ENCODE measurements at regions not wholly inside any gene's neighbourhood (a gene's known extent, or its start where the extent isn't known, plus 50 kb on each side); places are given as distances from the start of the nearest gene placed in this dataset.

DNA sequence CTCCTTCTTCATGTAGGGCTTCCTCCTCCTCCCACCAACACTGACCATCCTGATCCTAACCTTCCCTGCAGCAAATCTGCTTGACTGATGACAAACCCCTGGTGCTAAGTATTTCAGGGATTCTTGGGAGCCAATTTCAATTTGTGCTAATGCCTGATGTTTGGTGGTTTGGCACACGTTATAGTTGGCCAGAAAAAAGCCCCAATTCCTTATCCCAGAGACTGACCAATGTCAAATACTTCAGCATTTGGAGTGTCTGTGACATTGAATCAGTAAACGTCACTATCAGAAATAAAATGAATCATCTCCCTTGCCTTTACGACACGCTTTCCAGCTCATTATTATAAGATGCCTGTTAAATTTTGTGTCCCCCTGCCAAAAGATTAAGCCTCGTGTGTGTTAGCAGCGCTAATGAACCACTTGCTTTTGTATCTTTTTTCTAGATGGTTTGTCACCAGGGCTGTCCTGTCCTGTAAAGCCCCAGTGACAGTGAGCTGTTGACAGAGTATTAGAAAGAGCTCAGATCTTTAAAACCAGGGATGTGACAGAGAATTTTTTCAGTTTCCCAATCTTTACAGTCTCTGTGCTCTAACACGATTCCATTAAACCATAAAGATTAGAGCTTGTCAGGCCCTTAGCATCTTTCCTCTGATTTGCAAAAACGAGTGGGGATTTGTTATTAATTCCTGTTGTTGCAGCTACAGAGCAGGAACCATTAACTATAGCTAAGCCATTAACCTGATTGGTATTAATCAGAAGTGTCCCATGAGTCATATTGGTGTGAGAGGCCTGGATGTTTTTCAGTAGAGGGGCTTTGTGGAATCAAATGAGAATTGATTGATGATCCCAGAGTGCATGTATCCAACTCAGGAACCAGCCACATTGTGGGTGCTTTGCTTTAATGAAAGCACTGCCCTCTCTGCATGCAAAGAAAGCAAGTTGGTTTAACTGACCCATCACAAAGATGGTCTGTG lies 665.1 kb upstream of the PLXNA2 start:
- no peak overlapping the region for H3K4me3 ChIP-seq (ENCODE audit: low read length)
- TF ChIP-seq, protein P1, sequence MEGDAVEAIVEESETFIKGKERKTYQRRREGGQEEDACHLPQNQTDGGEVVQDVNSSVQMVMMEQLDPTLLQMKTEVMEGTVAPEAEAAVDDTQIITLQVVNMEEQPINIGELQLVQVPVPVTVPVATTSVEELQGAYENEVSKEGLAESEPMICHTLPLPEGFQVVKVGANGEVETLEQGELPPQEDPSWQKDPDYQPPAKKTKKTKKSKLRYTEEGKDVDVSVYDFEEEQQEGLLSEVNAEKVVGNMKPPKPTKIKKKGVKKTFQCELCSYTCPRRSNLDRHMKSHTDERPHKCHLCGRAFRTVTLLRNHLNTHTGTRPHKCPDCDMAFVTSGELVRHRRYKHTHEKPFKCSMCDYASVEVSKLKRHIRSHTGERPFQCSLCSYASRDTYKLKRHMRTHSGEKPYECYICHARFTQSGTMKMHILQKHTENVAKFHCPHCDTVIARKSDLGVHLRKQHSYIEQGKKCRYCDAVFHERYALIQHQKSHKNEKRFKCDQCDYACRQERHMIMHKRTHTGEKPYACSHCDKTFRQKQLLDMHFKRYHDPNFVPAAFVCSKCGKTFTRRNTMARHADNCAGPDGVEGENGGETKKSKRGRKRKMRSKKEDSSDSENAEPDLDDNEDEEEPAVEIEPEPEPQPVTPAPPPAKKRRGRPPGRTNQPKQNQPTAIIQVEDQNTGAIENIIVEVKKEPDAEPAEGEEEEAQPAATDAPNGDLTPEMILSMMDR (IDR thresholded peaks at IDR 0.05; ENCODE audit: insufficient read depth, low read depth, low read length, missing control alignments), result no peak
- no peak for DNase-seq (ENCODE audit: low read depth)

DNA sequence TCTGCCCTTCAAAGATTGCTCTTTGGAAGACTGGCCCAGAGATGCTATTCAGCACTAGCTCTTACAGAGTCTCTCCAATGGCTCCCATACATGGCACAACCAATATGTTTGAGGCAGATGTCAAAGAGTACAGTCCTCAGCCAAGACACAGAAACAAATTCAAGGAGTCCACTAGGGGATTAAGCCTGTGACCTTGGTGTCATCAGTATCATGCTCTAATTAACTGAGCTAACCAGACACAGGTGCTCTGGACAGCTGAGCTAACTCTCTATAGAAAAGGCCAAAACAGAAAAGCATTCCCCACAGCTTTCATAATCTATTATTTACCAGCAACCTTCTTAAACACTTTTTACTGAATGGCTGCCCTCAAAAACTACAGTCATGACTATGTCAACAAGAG lies 666.0 kb upstream of the PLXNA2 start:
- H3K4me3 ChIP-seq (ENCODE audit: low read length), result no peak overlapping the region
- TF ChIP-seq, protein P1 (IDR thresholded peaks at IDR 0.05; ENCODE audit: insufficient read depth, low read depth, low read length, missing control alignments), result no peak
- DNase-seq (ENCODE audit: low read depth), result no peak

DNA sequence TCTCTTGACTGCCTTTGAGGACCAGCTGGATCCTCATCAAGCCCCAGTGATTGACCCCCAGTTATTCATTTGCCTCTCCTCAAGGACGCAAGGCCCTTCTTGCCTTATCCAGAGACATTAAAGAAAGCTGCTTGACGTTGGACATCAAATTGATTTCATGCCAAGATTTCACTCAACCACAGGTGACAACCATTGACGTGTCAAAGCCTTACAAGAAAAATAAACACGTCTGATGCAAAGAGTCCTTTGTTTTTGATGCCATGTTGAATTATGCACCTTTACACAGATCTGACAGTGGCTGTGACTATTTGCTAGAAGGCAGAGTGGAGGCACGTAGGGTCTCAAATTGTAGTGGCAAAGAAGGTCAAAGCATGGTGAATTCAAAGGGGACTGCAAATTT lies 666.2 kb upstream of the CAMK1G start:
- DNase-seq (ENCODE audit: low read depth), result peak; percentile 69
- TF ChIP-seq, protein P1 (IDR thresholded peaks at IDR 0.05; ENCODE audit: insufficient read depth, low read depth, low read length, missing control alignments), result no peak
- no peak overlapping the region for H3K4me3 ChIP-seq (ENCODE audit: low read length)

GRCh38 chr1:208917723-208918122 lies 665.8 kb upstream of the CAMK1G start:
- TF ChIP-seq, protein P1 (IDR thresholded peaks at IDR 0.05; ENCODE audit: insufficient read depth, low read depth, low read length, missing control alignments), result no peak
- H3K4me3 ChIP-seq (ENCODE audit: low read length), result no peak overlapping the region
- DNase-seq (ENCODE audit: low read depth), result peak; percentile 84

DNA sequence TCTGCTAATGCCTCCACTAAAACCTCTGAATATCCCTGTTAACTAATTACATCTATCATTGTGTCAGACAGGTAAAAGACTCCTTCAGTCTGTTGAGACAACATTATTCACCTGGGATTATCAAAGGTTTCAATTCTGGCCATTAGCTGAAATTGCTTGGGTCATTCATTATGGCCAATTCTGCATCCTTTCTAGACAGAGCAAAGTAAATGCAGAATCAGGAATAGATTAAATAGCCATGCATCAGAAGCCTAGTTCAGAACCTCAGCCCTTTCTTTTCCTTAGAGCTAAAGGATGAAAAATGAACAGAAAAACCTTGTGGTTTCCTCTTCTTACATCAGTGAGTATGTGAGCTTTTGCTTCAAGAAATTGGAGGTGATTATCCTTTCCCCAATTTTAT lies 665.4 kb upstream of the CAMK1G start:
- TF ChIP-seq, protein P1 (IDR thresholded peaks at IDR 0.05; ENCODE audit: insufficient read depth, low read depth, low read length, missing control alignments), result no peak
- DNase-seq (ENCODE audit: low read depth), result no peak
- no peak overlapping the region for H3K4me3 ChIP-seq (ENCODE audit: low read length)

DNA sequence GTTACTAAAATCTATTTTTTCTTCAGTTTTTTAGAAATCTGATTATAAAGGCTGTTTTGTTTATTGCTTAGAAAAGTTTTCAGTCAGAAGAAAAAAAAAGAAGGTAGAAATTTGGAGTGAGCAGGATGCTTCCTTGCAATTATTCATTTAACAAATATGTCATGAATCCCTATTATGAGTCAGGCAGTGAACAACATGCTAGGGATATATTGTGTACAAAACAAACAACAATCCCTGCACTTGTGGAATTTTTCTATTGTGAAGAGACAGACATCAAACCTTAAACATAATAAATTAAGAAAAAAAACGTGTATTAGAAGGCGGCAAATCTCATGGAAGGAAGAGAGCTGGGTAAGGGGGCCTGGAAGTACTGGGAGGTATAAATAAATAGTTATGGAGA lies 664.1 kb upstream of the CAMK1G start:
- peak; percentile 79 for DNase-seq (ENCODE audit: low read depth)
- no peak overlapping the region for H3K4me3 ChIP-seq (ENCODE audit: low read length)
- TF ChIP-seq, protein P1 (IDR thresholded peaks at IDR 0.05; ENCODE audit: insufficient read depth, low read depth, low read length, missing control alignments), result no peak
